ENCODE measurements at regions not wholly inside any gene's neighbourhood (a gene's known extent, or its start where the extent isn't known, plus 50 kb on each side); places are given as distances from the start of the nearest gene placed in this dataset.

DNA sequence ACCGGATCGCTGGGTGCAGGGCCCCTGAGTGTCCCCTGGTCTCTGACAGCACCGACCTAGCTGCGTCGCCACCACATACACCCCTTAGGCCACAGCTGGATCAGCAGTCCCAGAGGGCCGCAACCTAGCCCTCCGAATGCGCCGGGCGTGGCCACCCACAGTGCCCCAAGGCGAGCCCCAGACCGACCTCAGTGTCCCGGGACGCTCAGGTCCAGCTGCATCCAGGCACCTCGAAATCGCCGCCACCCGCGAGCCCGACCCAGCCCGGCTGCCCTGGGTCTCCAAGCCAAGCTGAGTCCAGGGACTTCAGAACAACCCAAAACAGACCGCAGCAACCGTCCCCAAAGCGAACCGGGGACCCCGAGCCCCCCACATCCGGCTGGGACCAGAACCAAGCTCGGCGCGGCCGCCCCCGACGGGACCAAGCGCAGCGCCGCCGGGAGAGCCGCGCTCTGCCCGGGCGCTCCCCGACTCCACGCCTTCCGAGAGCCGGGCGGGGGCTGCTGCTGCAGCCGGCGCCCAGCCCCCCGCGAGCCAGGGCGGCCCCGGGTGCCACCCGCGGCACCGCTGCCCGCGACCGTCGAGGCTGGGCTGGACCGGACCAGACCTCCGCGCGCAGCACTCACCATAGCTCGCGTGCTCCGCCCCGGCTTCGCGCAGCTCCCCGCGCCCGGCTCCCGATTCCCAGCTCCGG lies 54.6 kb upstream of the ECE1 start:
- Histone ChIP-seq H3K27me3 (ENCODE audit: control insufficient read depth, insufficient read depth, low read length) (peaks cover 18% of the 10 kb centered on the region), H3K9me3 (ENCODE audit: control insufficient read depth, insufficient read depth, low read length) (no peaks in the 10 kb centered on the region), H3K4me3 (ENCODE audit: low read depth, low read length) (peak overlapping the region; percentile 78), H3K36me3 (ENCODE audit: control insufficient read depth, insufficient read depth, low read length) (no peaks in the 10 kb centered on the region), H3K9ac (ENCODE audit: low read depth, low read length) (peak overlapping the region; percentile 24), H3K4me1 (ENCODE audit: control insufficient read depth, insufficient read depth, low read length) (no peaks in the 10 kb centered on the region)

DNA sequence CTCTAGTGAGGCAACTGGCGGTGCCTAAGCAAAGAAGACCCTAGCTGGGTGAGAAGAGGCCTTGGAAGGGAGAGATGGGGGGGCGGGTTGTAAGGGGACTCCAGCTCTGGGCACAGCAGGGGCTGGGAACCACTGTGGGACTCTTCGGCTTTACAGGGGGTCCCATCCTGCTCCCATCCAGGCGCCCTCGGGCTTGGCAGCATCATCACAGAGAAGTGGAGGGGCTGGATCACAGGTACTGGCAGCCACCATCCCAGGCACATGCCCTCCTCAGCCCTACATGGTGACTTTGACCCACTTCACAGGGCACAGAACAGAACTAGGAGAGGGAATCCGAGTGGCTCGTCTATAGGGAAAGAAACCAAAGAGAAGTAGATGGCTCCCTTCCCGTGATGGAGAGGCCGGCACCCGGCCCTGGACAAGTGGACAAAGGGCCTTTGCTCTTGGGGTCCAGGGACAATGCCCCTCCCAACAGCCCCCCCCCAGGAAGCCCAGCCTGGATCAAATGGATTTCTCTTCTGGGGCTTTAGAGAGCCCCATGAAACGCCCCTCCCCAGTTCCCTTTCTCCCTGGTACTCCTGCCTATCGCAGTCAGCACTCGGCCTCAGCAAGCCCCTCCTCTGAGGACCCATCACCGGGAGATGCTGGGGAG lies 54.0 kb upstream of the ECE1 start:
- H3K36me3 ChIP-seq (ENCODE audit: control insufficient read depth, insufficient read depth, low read length), result no peaks in the 10 kb centered on the region
- H3K4me1 ChIP-seq (ENCODE audit: control insufficient read depth, insufficient read depth, low read length), result no peaks in the 10 kb centered on the region
- H3K9ac ChIP-seq (ENCODE audit: low read depth, low read length), result peak overlapping the region; percentile 24
- peak overlapping the region; percentile 78 for H3K4me3 ChIP-seq (ENCODE audit: low read depth, low read length)
- peaks cover 18% of the 10 kb centered on the region for H3K27me3 ChIP-seq (ENCODE audit: control insufficient read depth, insufficient read depth, low read length)
- no peaks in the 10 kb centered on the region for H3K9me3 ChIP-seq (ENCODE audit: control insufficient read depth, insufficient read depth, low read length)

DNA sequence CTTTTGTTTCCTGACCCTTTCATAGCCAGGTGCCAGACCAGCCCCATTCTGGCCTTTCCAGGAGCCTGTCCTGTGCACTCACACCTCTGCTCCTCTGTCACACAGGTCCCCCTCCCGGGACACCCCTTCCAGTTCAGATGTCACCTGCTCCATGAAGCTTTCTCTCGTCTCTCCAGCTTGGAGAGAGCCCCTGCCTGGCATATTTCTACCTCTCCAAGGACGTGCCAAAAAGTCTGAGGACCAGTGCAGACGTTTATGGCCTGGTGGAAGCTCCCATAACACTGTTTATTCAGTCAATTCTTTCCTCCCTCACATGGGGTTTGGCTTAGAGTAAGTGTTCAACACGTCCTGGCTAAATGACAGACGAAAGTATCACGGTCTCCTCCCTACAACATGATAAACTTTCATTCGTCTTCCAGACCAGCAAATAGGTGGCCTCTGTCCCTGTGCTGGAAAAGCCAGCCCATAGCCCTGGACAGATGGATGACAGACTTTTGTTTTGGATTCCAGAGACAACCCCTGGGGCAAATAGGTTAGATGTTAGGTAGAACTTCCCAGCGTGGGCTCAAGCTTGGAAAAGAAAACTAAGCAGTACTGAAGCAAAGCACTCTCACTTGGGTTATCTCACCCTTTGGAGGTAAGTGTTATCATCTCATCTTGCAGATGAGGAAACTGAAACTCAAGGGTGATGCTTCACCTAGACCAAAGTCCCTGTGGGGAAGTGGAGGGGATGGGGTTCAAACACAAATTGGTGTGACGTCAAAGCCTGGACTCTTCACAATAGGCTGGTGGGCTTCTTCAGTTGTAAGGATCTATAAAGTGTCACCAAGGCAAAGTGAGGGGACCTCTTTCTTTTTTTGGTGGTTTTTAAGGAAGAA lies 52.9 kb upstream of the ECE1 start:
- Histone ChIP-seq H3K9ac (ENCODE audit: low read depth, low read length) (no peak overlapping the region), H3K4me1 (ENCODE audit: control insufficient read depth, insufficient read depth, low read length) (no peaks in the 10 kb centered on the region), H3K27me3 (ENCODE audit: control insufficient read depth, insufficient read depth, low read length) (peaks cover 18% of the 10 kb centered on the region), H3K4me3 (ENCODE audit: low read depth, low read length) (no peak overlapping the region), H3K36me3 (ENCODE audit: control insufficient read depth, insufficient read depth, low read length) (no peaks in the 10 kb centered on the region), H3K9me3 (ENCODE audit: control insufficient read depth, insufficient read depth, low read length) (no peaks in the 10 kb centered on the region)

DNA sequence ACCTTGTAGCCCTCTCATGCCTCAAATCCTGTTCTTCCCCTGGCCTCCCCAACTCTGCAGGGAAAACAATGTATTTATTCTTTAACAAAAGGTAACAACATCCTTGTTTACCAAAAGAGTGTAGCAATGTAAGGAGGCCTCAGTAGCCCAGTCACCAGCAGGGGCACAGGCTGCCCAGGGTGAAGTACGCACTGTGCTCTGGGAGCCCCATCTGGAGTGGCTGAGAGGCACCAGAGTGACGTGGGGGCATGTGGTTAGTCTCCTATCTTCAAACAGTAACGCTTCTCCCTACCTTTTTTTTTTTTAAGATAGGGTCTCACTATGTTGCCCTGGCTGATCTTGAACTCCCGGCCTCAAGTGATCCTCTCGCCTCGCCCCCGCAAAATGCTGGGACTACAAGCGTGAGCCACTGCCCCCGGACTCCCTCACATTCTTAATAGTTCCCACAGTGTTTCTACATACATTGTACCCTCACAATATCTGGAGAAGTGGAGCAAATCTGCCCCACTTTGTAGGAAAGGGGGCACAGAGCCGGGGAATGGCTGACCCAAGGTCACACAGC lies 51.3 kb upstream of the ECE1 start:
- H3K4me1 ChIP-seq (ENCODE audit: control insufficient read depth, insufficient read depth, low read length), result no peaks in the 10 kb centered on the region
- H3K4me3 ChIP-seq (ENCODE audit: low read depth, low read length), result no peak overlapping the region
- no peaks in the 10 kb centered on the region for H3K9me3 ChIP-seq (ENCODE audit: control insufficient read depth, insufficient read depth, low read length)
- no peak overlapping the region for H3K9ac ChIP-seq (ENCODE audit: low read depth, low read length)
- no peaks in the 10 kb centered on the region for H3K36me3 ChIP-seq (ENCODE audit: control insufficient read depth, insufficient read depth, low read length)
- H3K27me3 ChIP-seq (ENCODE audit: control insufficient read depth, insufficient read depth, low read length), result peaks cover 20% of the 10 kb centered on the region

- no peaks in the 10 kb centered on the region for H3K9me3 ChIP-seq (ENCODE audit: control insufficient read depth, insufficient read depth, low read length)
- H3K27me3 ChIP-seq (ENCODE audit: control insufficient read depth, insufficient read depth, low read length), result peaks cover 15% of the 10 kb centered on the region
- H3K4me1 ChIP-seq (ENCODE audit: control insufficient read depth, insufficient read depth, low read length), result no peaks in the 10 kb centered on the region
- H3K36me3 ChIP-seq (ENCODE audit: control insufficient read depth, insufficient read depth, low read length), result no peaks in the 10 kb centered on the region
- H3K4me3 ChIP-seq (ENCODE audit: low read depth, low read length), result no peak overlapping the region
- H3K9ac ChIP-seq (ENCODE audit: low read depth, low read length), result no peak overlapping the region
Observed at GRCh38 chr1:21341022-21341421, 50.8 kb upstream of the ECE1 start.

- Histone ChIP-seq H3K9me3 (ENCODE audit: control insufficient read depth, insufficient read depth, low read length) (no peaks in the 10 kb centered on the region), H3K4me3 (ENCODE audit: low read depth, low read length) (no peak overlapping the region), H3K4me1 (ENCODE audit: control insufficient read depth, insufficient read depth, low read length) (no peaks in the 10 kb centered on the region), H3K36me3 (ENCODE audit: control insufficient read depth, insufficient read depth, low read length) (no peaks in the 10 kb centered on the region), H3K27me3 (ENCODE audit: control insufficient read depth, insufficient read depth, low read length) (peaks cover 15% of the 10 kb centered on the region), H3K9ac (ENCODE audit: low read depth, low read length) (no peak overlapping the region)
Observed at GRCh38 chr1:21340230-21340945, 50.1 kb upstream of the ECE1 start.

Measured in iPS-15b (cell line).